ENCODE measurements at regions not wholly inside any gene's neighbourhood (a gene's known extent, or its start where the extent isn't known, plus 50 kb on each side); places are given as distances from the start of the nearest gene placed in this dataset.

GRCh38 chr10:28157379-28157778 is 145.5 kb downstream of the MPP7 start:
- Histone ChIP-seq H3K4me3 (ENCODE audit: low read length) (no peak overlapping the region), H3K27ac (ENCODE audit: low read length) (no peak overlapping the region), H3K79me2 (ENCODE audit: low read length) (no peaks in the 10 kb centered on the region), H4K20me1 (ENCODE audit: insufficient read depth, low read length) (no peaks in the 10 kb centered on the region), H3K27me3 (ENCODE audit: low read depth, low read length) (no peaks in the 10 kb centered on the region), H2AFZ (ENCODE audit: low read depth, low read length) (no peak overlapping the region), H3K36me3 (replicated peaks; ENCODE audit: low read depth, low read length) (no peaks in the 10 kb centered on the region), H3K4me2 (ENCODE audit: low read length) (no peak overlapping the region), H3K4me1 (ENCODE audit: low read length) (no peaks in the 10 kb centered on the region), H3K9me3 (ENCODE audit: insufficient read depth, low read length) (no peaks in the 10 kb centered on the region), H3K9ac (ENCODE audit: low read length) (no peak overlapping the region)
- TF ChIP-seq, protein P1, sequence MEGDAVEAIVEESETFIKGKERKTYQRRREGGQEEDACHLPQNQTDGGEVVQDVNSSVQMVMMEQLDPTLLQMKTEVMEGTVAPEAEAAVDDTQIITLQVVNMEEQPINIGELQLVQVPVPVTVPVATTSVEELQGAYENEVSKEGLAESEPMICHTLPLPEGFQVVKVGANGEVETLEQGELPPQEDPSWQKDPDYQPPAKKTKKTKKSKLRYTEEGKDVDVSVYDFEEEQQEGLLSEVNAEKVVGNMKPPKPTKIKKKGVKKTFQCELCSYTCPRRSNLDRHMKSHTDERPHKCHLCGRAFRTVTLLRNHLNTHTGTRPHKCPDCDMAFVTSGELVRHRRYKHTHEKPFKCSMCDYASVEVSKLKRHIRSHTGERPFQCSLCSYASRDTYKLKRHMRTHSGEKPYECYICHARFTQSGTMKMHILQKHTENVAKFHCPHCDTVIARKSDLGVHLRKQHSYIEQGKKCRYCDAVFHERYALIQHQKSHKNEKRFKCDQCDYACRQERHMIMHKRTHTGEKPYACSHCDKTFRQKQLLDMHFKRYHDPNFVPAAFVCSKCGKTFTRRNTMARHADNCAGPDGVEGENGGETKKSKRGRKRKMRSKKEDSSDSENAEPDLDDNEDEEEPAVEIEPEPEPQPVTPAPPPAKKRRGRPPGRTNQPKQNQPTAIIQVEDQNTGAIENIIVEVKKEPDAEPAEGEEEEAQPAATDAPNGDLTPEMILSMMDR (IDR thresholded peaks at IDR 0.05; ENCODE audit: low read depth, low read length): no peak
- no peak for TF ChIP-seq EZH2phosphoT487 (IDR thresholded peaks at IDR 0.05; ENCODE audit: low read depth)

DNA sequence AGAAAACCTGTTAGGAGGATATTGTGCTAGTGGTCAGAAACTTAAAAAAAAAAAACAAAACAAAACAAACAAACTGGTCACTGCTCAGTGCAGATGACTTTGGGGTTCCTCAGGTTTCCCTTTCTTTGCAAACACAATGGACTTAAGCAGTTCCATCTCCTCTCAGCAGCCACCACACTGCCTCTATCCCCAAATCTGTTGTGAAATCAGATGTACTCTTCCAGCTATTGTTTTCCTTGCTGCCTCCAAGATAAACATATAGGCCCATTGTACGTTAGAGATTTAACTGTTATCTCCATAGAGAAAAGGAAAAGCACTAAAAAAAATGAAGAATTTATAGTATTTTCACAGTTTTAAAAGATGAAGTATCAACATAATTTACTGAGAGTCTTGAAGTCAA is 147.1 kb downstream of the MPP7 start:
- no peak overlapping the region for H3K4me3 ChIP-seq (ENCODE audit: low read length)
- no peaks in the 10 kb centered on the region for H3K9me3 ChIP-seq (ENCODE audit: insufficient read depth, low read length)
- no peak overlapping the region for H3K9ac ChIP-seq (ENCODE audit: low read length)
- H3K36me3 ChIP-seq (replicated peaks; ENCODE audit: low read depth, low read length): no peaks in the 10 kb centered on the region
- H4K20me1 ChIP-seq (ENCODE audit: insufficient read depth, low read length): no peaks in the 10 kb centered on the region
- H3K4me1 ChIP-seq (ENCODE audit: low read length): no peaks in the 10 kb centered on the region
- H3K4me2 ChIP-seq (ENCODE audit: low read length): no peak overlapping the region
- H2AFZ ChIP-seq (ENCODE audit: low read depth, low read length): no peak overlapping the region
- H3K79me2 ChIP-seq (ENCODE audit: low read length): no peaks in the 10 kb centered on the region
- H3K27me3 ChIP-seq (ENCODE audit: low read depth, low read length): no peaks in the 10 kb centered on the region
- TF ChIP-seq, protein P1 (IDR thresholded peaks at IDR 0.05; ENCODE audit: low read depth, low read length): no peak
- no peak for TF ChIP-seq EZH2phosphoT487 (IDR thresholded peaks at IDR 0.05; ENCODE audit: low read depth)
- no peak overlapping the region for H3K27ac ChIP-seq (ENCODE audit: low read length)

DNA sequence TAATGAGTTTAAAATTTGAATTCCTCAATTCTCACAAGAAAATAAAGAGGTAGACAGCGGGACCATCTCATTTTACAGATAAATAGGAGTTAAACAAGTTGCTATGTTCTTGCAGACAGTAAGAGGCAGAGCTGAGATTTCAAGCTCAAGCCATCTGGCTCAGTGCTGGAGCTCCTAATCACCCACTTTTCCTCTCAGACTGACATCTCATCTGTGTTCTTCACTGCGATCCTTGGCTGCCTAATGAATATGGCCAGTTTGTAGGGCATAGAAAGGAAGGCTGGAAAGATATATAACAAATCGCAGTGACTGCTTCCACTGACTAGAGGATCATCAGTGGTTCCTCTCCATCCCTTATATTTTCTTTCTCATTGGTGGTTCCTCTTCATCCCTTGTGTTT is 151.2 kb downstream of the MPP7 start:
- no peaks in the 10 kb centered on the region for H3K79me2 ChIP-seq (ENCODE audit: low read length)
- H3K4me1 ChIP-seq (ENCODE audit: low read length): no peaks in the 10 kb centered on the region
- no peaks in the 10 kb centered on the region for H3K36me3 ChIP-seq (replicated peaks; ENCODE audit: low read depth, low read length)
- no peak for TF ChIP-seq EZH2phosphoT487 (IDR thresholded peaks at IDR 0.05; ENCODE audit: low read depth)
- TF ChIP-seq, protein P1 (IDR thresholded peaks at IDR 0.05; ENCODE audit: low read depth, low read length): no peak
- H4K20me1 ChIP-seq (ENCODE audit: insufficient read depth, low read length): no peaks in the 10 kb centered on the region
- H3K27me3 ChIP-seq (ENCODE audit: low read depth, low read length): no peaks in the 10 kb centered on the region
- H3K4me2 ChIP-seq (ENCODE audit: low read length): no peak overlapping the region
- H3K27ac ChIP-seq (ENCODE audit: low read length): no peak overlapping the region
- no peak overlapping the region for H3K9ac ChIP-seq (ENCODE audit: low read length)
- H2AFZ ChIP-seq (ENCODE audit: low read depth, low read length): no peak overlapping the region
- no peaks in the 10 kb centered on the region for H3K9me3 ChIP-seq (ENCODE audit: insufficient read depth, low read length)
- no peak overlapping the region for H3K4me3 ChIP-seq (ENCODE audit: low read length)

DNA sequence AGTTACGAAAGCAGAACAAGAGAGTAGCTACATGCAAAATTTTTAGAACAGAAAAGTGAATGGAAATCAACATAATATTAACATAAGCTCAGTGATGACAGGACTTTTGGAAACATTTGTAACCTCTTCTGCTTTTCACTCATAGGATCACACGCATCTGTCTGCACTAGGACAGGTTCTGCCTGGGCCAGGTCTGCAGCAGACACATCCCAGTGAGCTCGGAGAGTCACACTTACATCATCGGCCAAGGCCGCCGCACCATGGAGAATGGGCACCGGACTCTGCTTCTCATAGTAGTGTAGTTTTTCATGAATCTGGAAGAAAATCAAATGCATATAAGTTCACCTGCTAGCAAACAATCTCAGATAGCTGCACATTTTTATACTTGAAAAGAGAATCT is 150.9 kb upstream of the ODAD2 start:
- no peak overlapping the region for H2AFZ ChIP-seq (ENCODE audit: low read depth, low read length)
- H4K20me1 ChIP-seq (ENCODE audit: insufficient read depth, low read length): no peaks in the 10 kb centered on the region
- no peak overlapping the region for H3K27ac ChIP-seq (ENCODE audit: low read length)
- no peaks in the 10 kb centered on the region for H3K4me1 ChIP-seq (ENCODE audit: low read length)
- no peaks in the 10 kb centered on the region for H3K79me2 ChIP-seq (ENCODE audit: low read length)
- no peaks in the 10 kb centered on the region for H3K27me3 ChIP-seq (ENCODE audit: low read depth, low read length)
- TF ChIP-seq, protein P1 (IDR thresholded peaks at IDR 0.05; ENCODE audit: low read depth, low read length): no peak
- no peak for TF ChIP-seq EZH2phosphoT487 (IDR thresholded peaks at IDR 0.05; ENCODE audit: low read depth)
- no peak overlapping the region for H3K4me2 ChIP-seq (ENCODE audit: low read length)
- no peaks in the 10 kb centered on the region for H3K36me3 ChIP-seq (replicated peaks; ENCODE audit: low read depth, low read length)
- H3K9me3 ChIP-seq (ENCODE audit: insufficient read depth, low read length): no peaks in the 10 kb centered on the region
- no peak overlapping the region for H3K4me3 ChIP-seq (ENCODE audit: low read length)
- H3K9ac ChIP-seq (ENCODE audit: low read length): no peak overlapping the region
